Caco-2 (cell line): ENCODE measurements at regions not wholly inside any gene's neighbourhood (a gene's known extent, or its start where the extent isn't known, plus 50 kb on each side); places are given as distances from the start of the nearest gene placed in this dataset.

ENCODE experiments used
- BruUV-seq: library from RNA; stranded (reverse); fragments of 400-500 nt; replicated peaks from 2 replicates; lab custom pipeline; 2021; lab: Mats Ljungman, UMichigan
- CTCF ChIA-PET: fragments of 300-600 bp; sonication (Branson Sonifier 250); formaldehyde crosslinking; loops from one replicate; lab custom pipeline; 2022; ENCODE audit warnings: antibody characterized with exemption; lab: Charles Lee
- POLR2A ChIA-PET: fragments of 300-600 bp; sonication (Branson Sonifier 250); formaldehyde crosslinking; loops from one replicate; lab custom pipeline; 2022; ENCODE audit warnings: antibody characterized with exemption; lab: Charles Lee
- DNase-seq, 2 experiments: peaks; one replicate each; pipeline versions ENCODE4 v3.0.0 to v3.0.0-alpha.2; 2020 to 2022
- H3K27me3 ChIP-seq: replicated peaks from 2 replicates; pipeline ENCODE4 v1.6.0; 2011; ENCODE audit warnings: low read length; ENCODE audit not compliant: control insufficient read depth, insufficient read depth
- H3K36me3 ChIP-seq: 2 replicates; pipeline ENCODE4 v1.5.1; 2011; ENCODE audit warnings: low read length; ENCODE audit not compliant: control insufficient read depth, insufficient read depth
- H3K4me1 ChIP-seq: fragments of 250-450 bp; sonication (Bioruptor Pico); 2 replicates; pipeline ENCODE4 v1.5.1; 2020; ENCODE audit warnings: mild to moderate bottlenecking
- H3K4me3 ChIP-seq: 2 replicates; pipeline ENCODE4 v1.5.1; 2011; ENCODE audit warnings: low read depth, mild to moderate bottlenecking, control low read depth, low read length
- H3K9me3 ChIP-seq: fragments of 250-450 bp; sonication (Bioruptor Pico); 2 replicates; pipeline ENCODE4 v1.5.1; 2020; ENCODE audit warnings: mild to moderate bottlenecking, moderate library complexity
- H3K27ac Mint-ChIP-seq: one replicate; pipeline ENCODE4 v1.8.0; 2022; ENCODE audit warnings: mixed read lengths; ENCODE audit not compliant: unreplicated experiment
- H3K27me3 Mint-ChIP-seq: one replicate; pipeline ENCODE4 v1.8.0; 2022; ENCODE audit warnings: mixed read lengths; ENCODE audit not compliant: insufficient read depth, unreplicated experiment
- H3K36me3 Mint-ChIP-seq: one replicate; pipeline ENCODE4 v1.8.0; 2022; ENCODE audit warnings: mild to moderate bottlenecking, mixed read lengths; ENCODE audit not compliant: insufficient read depth, unreplicated experiment
- H3K4me1 Mint-ChIP-seq: one replicate; pipeline ENCODE4 v1.8.0; 2022; ENCODE audit warnings: low read depth, mixed read lengths; ENCODE audit not compliant: unreplicated experiment
- H3K4me3 Mint-ChIP-seq: one replicate; pipeline ENCODE4 v1.8.0; 2022; ENCODE audit warnings: mild to moderate bottlenecking, moderate library complexity, mixed read lengths; ENCODE audit not compliant: unreplicated experiment
- H3K9me3 Mint-ChIP-seq: one replicate; pipeline ENCODE4 v1.8.0; 2022; ENCODE audit warnings: mixed read lengths; ENCODE audit not compliant: unreplicated experiment
- intact Hi-C: fragments of 100-400 bp; cut with micrococcal nuclease; formaldehyde crosslinking; loops from one replicate; pipeline ENCODE4 v1.10.0; 2022; ENCODE audit not compliant: unreplicated experiment
- TF ChIP-seq, protein P1 (sequence below), 2 experiments: fragments of 200-600 bp in 1 of 2; IDR thresholded peaks; 1 replicate in 1 of 2; 2 replicates in 1 of 2; pipeline versions ENCODE4 v1.5.1 to v1.8.0; 2011 to 2022; ENCODE audit warnings: antibody characterized with exemption in 1 of 2, control low read depth in 1 of 2, inconsistent platforms in 1 of 2, low read depth in 1 of 2, low read length in 1 of 2, mild to moderate bottlenecking in 1 of 2, moderate library complexity in 1 of 2; ENCODE audit not compliant: insufficient read depth in 1 of 2, severe bottlenecking in 1 of 2, unreplicated experiment in 1 of 2

DNA sequence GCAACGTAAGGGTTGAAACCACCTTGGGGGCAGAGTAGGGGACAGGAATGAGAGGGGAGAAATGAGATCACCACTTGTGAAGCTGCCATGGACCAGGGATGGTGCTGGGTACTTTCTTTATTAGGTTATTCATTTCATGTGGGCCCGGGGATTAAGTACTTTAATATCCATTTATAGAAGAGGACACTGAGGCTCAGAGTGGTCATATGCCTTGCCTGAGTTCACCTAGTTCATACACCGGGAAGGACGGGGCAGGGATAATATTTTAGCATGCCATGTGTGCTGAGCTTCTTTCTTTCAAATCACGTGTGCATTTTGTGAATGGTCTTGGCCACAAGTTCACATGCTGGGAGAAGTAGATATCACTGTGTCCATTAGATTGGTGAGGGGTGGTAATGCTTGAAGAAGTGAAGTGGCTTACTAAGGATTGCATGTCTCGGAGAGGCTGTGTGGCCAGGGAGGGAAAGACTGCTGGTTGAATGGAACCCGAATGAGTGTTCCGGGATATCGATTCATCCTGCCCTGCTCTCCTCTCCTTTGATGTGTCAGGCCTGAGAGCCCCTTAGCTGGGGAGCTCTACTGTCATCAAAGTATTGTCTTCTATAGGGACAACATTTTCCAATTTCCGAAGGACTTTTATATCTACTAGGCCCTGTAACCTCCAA, 187.1 kb downstream of the MYCN start:
- Mint-ChIP-seq H3K4me3 (no peak overlapping the region), H3K4me1 (no peaks in the 10 kb centered on the region), H3K36me3 (no peaks in the 10 kb centered on the region), H3K27ac (no peak overlapping the region), H3K9me3 (no peaks in the 10 kb centered on the region), H3K27me3 (no peaks in the 10 kb centered on the region)
- H3K27me3 ChIP-seq, result no peaks in the 10 kb centered on the region
- no peak for DNase-seq
- H3K9me3 ChIP-seq, result no peaks in the 10 kb centered on the region
- POLR2A ChIA-PET, result no interaction called here
- no TSS peak for BruUV-seq
- intact Hi-C loops, result no loop called here
- no peak overlapping the region for H3K4me3 ChIP-seq
- H3K36me3 ChIP-seq, result no peaks in the 10 kb centered on the region
- peaks cover 16% of the 10 kb centered on the region for H3K4me1 ChIP-seq
- CTCF ChIA-PET, result no interaction called here
- TF ChIP-seq, protein P1, sequence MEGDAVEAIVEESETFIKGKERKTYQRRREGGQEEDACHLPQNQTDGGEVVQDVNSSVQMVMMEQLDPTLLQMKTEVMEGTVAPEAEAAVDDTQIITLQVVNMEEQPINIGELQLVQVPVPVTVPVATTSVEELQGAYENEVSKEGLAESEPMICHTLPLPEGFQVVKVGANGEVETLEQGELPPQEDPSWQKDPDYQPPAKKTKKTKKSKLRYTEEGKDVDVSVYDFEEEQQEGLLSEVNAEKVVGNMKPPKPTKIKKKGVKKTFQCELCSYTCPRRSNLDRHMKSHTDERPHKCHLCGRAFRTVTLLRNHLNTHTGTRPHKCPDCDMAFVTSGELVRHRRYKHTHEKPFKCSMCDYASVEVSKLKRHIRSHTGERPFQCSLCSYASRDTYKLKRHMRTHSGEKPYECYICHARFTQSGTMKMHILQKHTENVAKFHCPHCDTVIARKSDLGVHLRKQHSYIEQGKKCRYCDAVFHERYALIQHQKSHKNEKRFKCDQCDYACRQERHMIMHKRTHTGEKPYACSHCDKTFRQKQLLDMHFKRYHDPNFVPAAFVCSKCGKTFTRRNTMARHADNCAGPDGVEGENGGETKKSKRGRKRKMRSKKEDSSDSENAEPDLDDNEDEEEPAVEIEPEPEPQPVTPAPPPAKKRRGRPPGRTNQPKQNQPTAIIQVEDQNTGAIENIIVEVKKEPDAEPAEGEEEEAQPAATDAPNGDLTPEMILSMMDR (IDR thresholded peaks at IDR 0.05; ENCODE audit: insufficient read depth in 1 of 2, low read depth in 1 of 2, low read length in 1 of 2, severe bottlenecking in 1 of 2, unreplicated experiment in 1 of 2), result no peak

DNA sequence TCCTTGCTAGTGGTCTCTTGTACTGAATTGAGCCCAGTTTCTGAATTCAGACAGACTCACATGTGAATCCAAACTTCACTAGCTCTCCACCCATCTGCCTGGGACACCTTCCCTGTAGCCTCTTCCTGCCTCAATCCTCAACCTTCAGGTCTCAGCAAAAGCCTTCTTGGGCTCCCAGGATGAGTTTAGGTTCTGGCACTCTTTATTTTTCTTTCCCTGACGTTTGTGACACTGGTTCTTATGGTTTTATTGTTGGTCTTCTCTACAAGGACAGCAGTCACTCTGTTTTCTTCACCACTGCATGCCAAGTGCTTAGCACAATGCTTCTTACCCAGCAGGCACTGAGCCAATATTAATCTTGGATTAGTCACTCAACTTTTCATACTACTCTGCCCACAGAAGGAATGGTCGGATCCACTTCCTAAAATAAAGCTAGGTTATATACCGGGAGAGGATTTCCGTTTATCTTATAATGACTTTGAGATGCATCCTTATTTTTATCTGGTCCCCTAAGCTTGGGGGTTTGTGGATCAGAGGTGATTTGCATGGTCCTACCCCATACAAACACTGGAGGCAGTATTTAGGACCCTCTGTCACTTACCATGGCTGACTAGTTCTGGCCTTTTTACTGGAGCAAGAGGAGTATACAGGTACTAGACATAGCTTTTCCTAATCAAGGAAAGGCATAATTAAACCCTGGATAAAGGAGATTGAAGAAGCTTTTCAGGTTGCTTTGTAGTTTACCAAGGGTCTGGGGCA, 186.3 kb downstream of the MYCN start:
- no peaks in the 10 kb centered on the region for H3K36me3 ChIP-seq
- ChIA-PET CTCF (no interaction called here), POLR2A (no interaction called here)
- intact Hi-C loops, result no loop called here
- no peak overlapping the region for H3K4me3 ChIP-seq
- H3K9me3 ChIP-seq, result no peaks in the 10 kb centered on the region
- no peaks in the 10 kb centered on the region for H3K27me3 ChIP-seq
- no peak overlapping the region for H3K4me3 Mint-ChIP-seq
- H3K27me3 Mint-ChIP-seq, result no peaks in the 10 kb centered on the region
- no peak overlapping the region for H3K27ac Mint-ChIP-seq
- H3K9me3 Mint-ChIP-seq, result peaks cover 4% of the 10 kb centered on the region
- DNase-seq, result no peak
- no TSS peak for BruUV-seq
- TF ChIP-seq, protein P1 (IDR thresholded peaks at IDR 0.05; ENCODE audit: insufficient read depth in 1 of 2, low read depth in 1 of 2, low read length in 1 of 2, severe bottlenecking in 1 of 2, unreplicated experiment in 1 of 2), result no peak
- no peaks in the 10 kb centered on the region for H3K36me3 Mint-ChIP-seq
- H3K4me1 Mint-ChIP-seq, result no peaks in the 10 kb centered on the region
- peaks cover 16% of the 10 kb centered on the region for H3K4me1 ChIP-seq

DNA sequence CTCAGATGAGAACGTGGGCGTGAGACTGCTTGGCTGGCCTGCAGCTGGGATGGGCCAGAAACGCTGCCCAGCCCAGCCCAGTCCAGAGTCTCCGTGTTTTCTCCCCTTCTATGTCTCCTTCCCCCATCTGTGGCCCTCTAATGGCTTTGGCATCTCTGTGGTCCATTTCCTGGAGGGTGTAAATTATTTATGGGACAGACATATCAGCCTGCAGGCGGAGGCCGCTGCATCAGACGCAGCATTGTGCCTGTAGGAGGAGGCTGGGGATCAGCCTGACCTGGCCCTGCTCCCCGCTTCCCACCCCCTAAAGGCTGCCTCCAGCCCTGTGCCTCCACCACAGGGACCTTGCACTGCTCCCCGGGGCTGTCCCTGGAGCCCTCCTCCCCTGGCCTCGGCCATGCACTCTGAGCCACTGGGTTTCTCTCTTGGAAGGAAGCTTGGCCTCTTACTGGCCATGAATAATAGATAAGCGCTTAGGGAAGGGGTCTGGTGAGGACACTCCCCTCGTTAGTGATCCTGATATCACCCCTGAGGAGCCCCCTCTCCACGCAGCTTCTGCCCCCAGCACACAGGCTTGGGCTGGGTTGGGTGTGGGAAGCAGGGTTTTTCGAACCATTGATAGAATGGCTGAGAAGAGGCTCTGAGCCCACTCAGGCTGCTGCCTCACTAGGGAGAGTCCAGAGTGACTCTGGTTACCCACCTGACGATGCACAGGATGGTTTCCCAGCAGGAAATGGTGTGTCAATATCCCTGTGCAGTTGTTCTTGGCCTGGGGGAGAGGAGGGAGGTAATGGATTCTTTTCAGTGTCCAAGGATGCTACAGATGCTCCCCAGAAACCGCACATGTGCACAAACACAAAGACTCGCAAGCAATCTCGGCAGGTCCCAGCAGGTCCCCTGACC, 185.5 kb downstream of the MYCN start:
- no peak overlapping the region for H3K27ac Mint-ChIP-seq
- Histone ChIP-seq H3K4me1 (peaks cover 16% of the 10 kb centered on the region), H3K9me3 (no peaks in the 10 kb centered on the region), H3K27me3 (no peaks in the 10 kb centered on the region), H3K4me3 (no peak overlapping the region), H3K36me3 (no peaks in the 10 kb centered on the region)
- H3K36me3 Mint-ChIP-seq, result no peaks in the 10 kb centered on the region
- H3K27me3 Mint-ChIP-seq, result no peaks in the 10 kb centered on the region
- TF ChIP-seq, protein P1 (IDR thresholded peaks at IDR 0.05; ENCODE audit: insufficient read depth in 1 of 2, low read depth in 1 of 2, low read length in 1 of 2, severe bottlenecking in 1 of 2, unreplicated experiment in 1 of 2), result no peak
- BruUV-seq, result no TSS peak
- intact Hi-C loops, result no loop called here
- H3K4me1 Mint-ChIP-seq, result no peaks in the 10 kb centered on the region
- DNase-seq, result no peak
- POLR2A ChIA-PET, result interaction anchor here (0.6 kb wide), 1 partner anchor 113 kb away, joined by 3 read pairs; no protein-coding TSS in a partner anchor
- peaks cover 10% of the 10 kb centered on the region for H3K9me3 Mint-ChIP-seq
- CTCF ChIA-PET, result no interaction called here
- H3K4me3 Mint-ChIP-seq, result no peak overlapping the region
